Liver (tissue), 8 donors: ENCODE measurements at regions not wholly inside any gene's neighbourhood (a gene's known extent, or its start where the extent isn't known, plus 50 kb on each side); places are given as distances from the start of the nearest gene placed in this dataset.
"Not testable (repeated sequence)": the region's sequence is repeated elsewhere in the genome, so short reads cannot be mapped to it uniquely, and the experiment has no call there.

Source experiments
- DNase-seq: peaks from one replicate; pipeline ENCODE4 v3.0.0-alpha.2; 2017; ENCODE audit warnings: low spot score
- H3K27ac ChIP-seq, 2 donors: one replicate each; pipeline ENCODE4 v1.7.0; 2013; ENCODE audit warnings: inconsistent platforms in 2 of 2, low read length in 2 of 2, control low read depth in 1 of 2, low read depth in 1 of 2, mild to moderate bottlenecking in 1 of 2
- H3K27me3 ChIP-seq, 4 donors: one replicate each; pipeline versions ENCODE4 v1.6.1 to v1.7.0; 2013; ENCODE audit warnings: low read length in 3 of 4, inconsistent platforms in 1 of 4, mild to moderate bottlenecking in 1 of 4, moderate library complexity in 1 of 4; ENCODE audit not compliant: control insufficient read depth in 4 of 4, insufficient read depth in 4 of 4
- H3K36me3 ChIP-seq, 4 donors: one replicate each; pipeline versions ENCODE4 v1.6.1 to v1.7.0; 2013; ENCODE audit warnings: low read length in 3 of 4, mild to moderate bottlenecking in 3 of 4, low read depth in 1 of 4, moderate library complexity in 1 of 4; ENCODE audit not compliant: control insufficient read depth in 4 of 4, insufficient read depth in 3 of 4
- H3K4me1 ChIP-seq, 4 donors: one replicate each; pipeline versions ENCODE4 v1.6.1 to v1.7.0; 2013; ENCODE audit warnings: low read length in 3 of 4, mild to moderate bottlenecking in 3 of 4, moderate library complexity in 1 of 4; ENCODE audit not compliant: control insufficient read depth in 4 of 4, insufficient read depth in 4 of 4
- H3K4me3 ChIP-seq, 3 donors: one replicate each; pipeline versions ENCODE4 v1.6.1 to v1.7.0; 2013; ENCODE audit warnings: low read length in 3 of 3, control low read depth in 1 of 3, low read depth in 1 of 3, mild to moderate bottlenecking in 1 of 3
- H3K9ac ChIP-seq, 2 donors: one replicate each; pipeline ENCODE4 v1.7.0; 2013; ENCODE audit warnings: low read length in 2 of 2, mild to moderate bottlenecking in 2 of 2, moderate library complexity in 2 of 2, control low read depth in 1 of 2, low read depth in 1 of 2
- H3K9me3 ChIP-seq, 4 donors: one replicate each; pipeline versions ENCODE4 v1.6.1 to v1.7.0; 2013; ENCODE audit warnings: low read length in 3 of 4; ENCODE audit not compliant: control insufficient read depth in 4 of 4
- CTCF ChIP-seq: fragments of 150-350 bp; IDR thresholded peaks from 2 replicates; pipeline ENCODE4 v1.5.1; 2017; ENCODE audit warnings: improper control_type of control experiment, low read depth, low read length; ENCODE audit not compliant: missing input control
- EGR1 ChIP-seq, 2 donors: IDR thresholded peaks; 2 replicates each; pipeline ENCODE4 v1.6.1; 2016 to 2018; ENCODE audit warnings: antibody characterized with exemption in 2 of 2, low read depth in 2 of 2
- GABPA ChIP-seq, 2 donors: IDR thresholded peaks in 1 of 2; conservative IDR thresholded peaks in 1 of 2; 2 replicates each; pipeline ENCODE4 v1.6.1; 2016; ENCODE audit warnings: antibody characterized with exemption in 2 of 2, mild to moderate bottlenecking in 1 of 2, moderate library complexity in 1 of 2
- HNF4A ChIP-seq, 2 donors: conservative IDR thresholded peaks; 2 replicates each; pipeline ENCODE4 v1.6.1; 2016; ENCODE audit warnings: antibody characterized with exemption in 2 of 2, mild to moderate bottlenecking in 2 of 2
- REST ChIP-seq: IDR thresholded peaks from 2 replicates; pipeline ENCODE4 v1.6.1; 2016; ENCODE audit warnings: antibody characterized with exemption, mild to moderate bottlenecking
- RXRA ChIP-seq, 2 donors: IDR thresholded peaks; 2 replicates each; pipeline ENCODE4 v1.6.1; 2017 to 2018; ENCODE audit warnings: antibody characterized with exemption in 2 of 2, mild to moderate bottlenecking in 1 of 2
- YY1 ChIP-seq: IDR thresholded peaks from 2 replicates; pipeline ENCODE4 v1.6.1; 2016; ENCODE audit warnings: antibody characterized with exemption, mild to moderate bottlenecking
- WGBS: extraction: QIAGEN DNeasy Blood & Tissue Kit; methylation state at CpG from one replicate; pipeline ENCODE4 v1.1.7; 2013; 5-methylcytosine and 5-hydroxymethylcytosine counted together
- donor health status: healthy.
- donor health status: healthy.
- donor health status: healthy.
- donor health status: healthy.
- donor health status: healthy.

- no peak overlapping the region for H3K4me3 ChIP-seq
- WGBS, result 90% methylated on average over 6 of the region's 6 CpGs
- no peaks in the 10 kb centered on the region for H3K27me3 ChIP-seq
- H3K9me3 ChIP-seq, result no peaks in the 10 kb centered on the region
- no peak overlapping the region for H3K27ac ChIP-seq
- peaks cover 0 to 1% (median 0%) of the 10 kb centered on the region in 4 donors for H3K4me1 ChIP-seq
- no peaks in the 10 kb centered on the region for H3K36me3 ChIP-seq
- no peak overlapping the region for H3K9ac ChIP-seq
- no peak for DNase-seq
- no peak for TF ChIP-seq HNF4A (conservative IDR thresholded peaks at IDR 0.05)
- TF ChIP-seq GABPA (IDR thresholded peaks at IDR 0.05 in 1 of 2, conservative IDR thresholded peaks at IDR 0.05 in 1 of 2), result no peak
- no peak for TF ChIP-seq YY1
- no peak for TF ChIP-seq CTCF
- no peak for TF ChIP-seq REST
These were observed 110.0 kb upstream of the PRDX6 start for GRCh38 chr1:173367136-173367535.

GRCh38 chr1:173370586-173370985, 106.5 kb upstream of the PRDX6 start:
- DNase-seq, H3K4me1 ChIP-seq, H3K27me3 ChIP-seq, H3K4me3 ChIP-seq, H3K36me3 ChIP-seq, H3K9me3 ChIP-seq, H3K9ac ChIP-seq, H3K27ac ChIP-seq: not testable (repeated sequence)
- 81% methylated on average over 3 of the region's 3 CpGs for WGBS

- H3K27ac ChIP-seq, H3K9me3 ChIP-seq, H3K4me1 ChIP-seq, H3K36me3 ChIP-seq, DNase-seq, H3K4me3 ChIP-seq, H3K9ac ChIP-seq, H3K27me3 ChIP-seq: not testable (repeated sequence)
- 95% methylated on average over 1 of the region's 1 CpG for WGBS
These were observed 101.1 kb upstream of the PRDX6 start for GRCh38 chr1:173376065-173376464.

- no peaks in the 10 kb centered on the region for H3K27me3 ChIP-seq
- no peaks in the 10 kb centered on the region for H3K4me1 ChIP-seq
- no peak overlapping the region for H3K9ac ChIP-seq
- TF ChIP-seq GABPA (IDR thresholded peaks at IDR 0.05 in 1 of 2, conservative IDR thresholded peaks at IDR 0.05 in 1 of 2) (no peak), EGR1 (IDR thresholded peaks at IDR 0.05; ENCODE audit: low read depth in 2 of 2) (no peak), RXRA (IDR thresholded peaks at IDR 0.05) (no peak)
- DNase-seq, result no peak
- 96% methylated on average over 13 of the region's 13 CpGs for WGBS
- H3K27ac ChIP-seq, result no peak overlapping the region
- no peaks in the 10 kb centered on the region for H3K36me3 ChIP-seq
- peaks cover 0 to 6% (median 0%) of the 10 kb centered on the region in 4 donors for H3K9me3 ChIP-seq
- no peak overlapping the region for H3K4me3 ChIP-seq
These were observed 99.9 kb upstream of the PRDX6 start for GRCh38 chr1:173377266-173377665.
